ENCODE measurements at regions not wholly inside any gene's neighbourhood (a gene's known extent, or its start where the extent isn't known, plus 50 kb on each side); places are given as distances from the start of the nearest gene placed in this dataset.

DNA sequence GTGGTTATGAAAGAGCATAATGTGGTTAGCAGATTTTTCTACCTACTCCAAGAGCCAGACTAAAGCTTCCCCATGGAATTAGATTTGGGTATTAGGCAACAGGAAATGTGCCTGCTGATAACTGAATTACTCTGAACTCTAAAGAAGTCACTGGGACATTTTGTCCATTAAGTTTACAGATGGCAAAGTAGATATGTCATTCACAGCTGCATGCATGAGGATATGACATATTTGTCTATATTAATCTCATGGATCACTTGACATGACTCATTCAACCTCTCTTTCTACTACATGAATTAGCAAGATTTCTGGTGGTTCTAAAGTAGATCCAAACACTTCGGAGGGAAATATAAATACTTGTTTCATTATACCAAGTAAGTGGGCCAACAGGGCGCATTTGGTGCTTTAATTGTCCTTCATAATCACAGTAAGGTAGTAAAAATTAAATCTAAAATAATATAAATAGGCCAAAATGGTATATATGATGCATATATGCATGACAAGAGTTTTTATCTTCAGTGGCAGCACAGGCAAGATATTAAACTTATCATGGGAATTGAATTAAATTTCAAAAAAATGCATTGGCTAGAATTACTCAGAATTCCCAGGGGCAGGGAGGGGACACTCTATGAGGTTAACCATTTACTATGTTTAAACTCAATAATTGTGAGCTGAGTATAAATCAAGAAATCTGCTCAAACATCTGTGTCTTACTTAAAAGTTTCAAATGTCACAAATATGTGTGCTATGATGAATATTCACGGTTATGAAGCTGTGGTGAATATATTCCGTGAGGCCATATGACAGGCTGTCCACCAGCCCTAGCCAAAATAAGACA lies 365.3 kb upstream of the KCNMB2 start:
- Mint-ChIP-seq H3K36me3 (ENCODE audit: insufficient read depth, unreplicated experiment) (no peaks in the 10 kb centered on the region), H3K4me3 (ENCODE audit: low read depth, unreplicated experiment) (no peak overlapping the region), H3K9me3 (ENCODE audit: low read depth, unreplicated experiment) (peaks cover 4% of the 10 kb centered on the region), H3K27me3 (ENCODE audit: unreplicated experiment) (no peaks in the 10 kb centered on the region), H3K27ac (ENCODE audit: unreplicated experiment) (no peak overlapping the region), H3K4me1 (ENCODE audit: low read depth, unreplicated experiment) (no peaks in the 10 kb centered on the region)
- BruUV-seq (replicated peaks) = no TSS peak
- DNase-seq = no peak
- intact Hi-C loops (cut with micrococcal nuclease; ENCODE audit: unreplicated experiment) = no loop called here
- CTCF ChIA-PET = no interaction called here
- TF ChIP-seq, protein P1, sequence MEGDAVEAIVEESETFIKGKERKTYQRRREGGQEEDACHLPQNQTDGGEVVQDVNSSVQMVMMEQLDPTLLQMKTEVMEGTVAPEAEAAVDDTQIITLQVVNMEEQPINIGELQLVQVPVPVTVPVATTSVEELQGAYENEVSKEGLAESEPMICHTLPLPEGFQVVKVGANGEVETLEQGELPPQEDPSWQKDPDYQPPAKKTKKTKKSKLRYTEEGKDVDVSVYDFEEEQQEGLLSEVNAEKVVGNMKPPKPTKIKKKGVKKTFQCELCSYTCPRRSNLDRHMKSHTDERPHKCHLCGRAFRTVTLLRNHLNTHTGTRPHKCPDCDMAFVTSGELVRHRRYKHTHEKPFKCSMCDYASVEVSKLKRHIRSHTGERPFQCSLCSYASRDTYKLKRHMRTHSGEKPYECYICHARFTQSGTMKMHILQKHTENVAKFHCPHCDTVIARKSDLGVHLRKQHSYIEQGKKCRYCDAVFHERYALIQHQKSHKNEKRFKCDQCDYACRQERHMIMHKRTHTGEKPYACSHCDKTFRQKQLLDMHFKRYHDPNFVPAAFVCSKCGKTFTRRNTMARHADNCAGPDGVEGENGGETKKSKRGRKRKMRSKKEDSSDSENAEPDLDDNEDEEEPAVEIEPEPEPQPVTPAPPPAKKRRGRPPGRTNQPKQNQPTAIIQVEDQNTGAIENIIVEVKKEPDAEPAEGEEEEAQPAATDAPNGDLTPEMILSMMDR (IDR thresholded peaks at IDR 0.05; ENCODE audit: unreplicated experiment) = no peak

DNA sequence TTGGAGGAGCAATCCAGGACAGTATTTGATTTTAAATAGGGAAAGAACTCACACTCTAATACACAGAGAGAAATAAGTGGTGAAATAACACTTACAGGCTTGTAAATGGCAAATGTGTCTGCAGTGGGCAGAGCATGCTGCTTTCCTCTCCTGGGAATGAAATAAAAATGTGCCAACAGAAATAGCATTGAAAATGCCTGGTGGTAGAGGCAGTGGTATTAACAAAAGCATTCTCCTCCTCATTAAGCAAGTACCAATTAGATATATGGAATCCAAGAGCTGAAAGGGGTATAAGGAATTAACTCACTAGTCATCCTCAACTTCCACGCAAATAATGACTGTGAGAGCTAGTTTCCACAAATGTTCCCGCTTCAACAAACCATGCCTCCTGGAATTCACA lies 364.1 kb upstream of the KCNMB2 start:
- H3K4me3 Mint-ChIP-seq (ENCODE audit: low read depth, unreplicated experiment) = no peak overlapping the region
- TF ChIP-seq, protein P1 (IDR thresholded peaks at IDR 0.05; ENCODE audit: unreplicated experiment) = no peak
- no peaks in the 10 kb centered on the region for H3K27me3 Mint-ChIP-seq (ENCODE audit: unreplicated experiment)

DNA sequence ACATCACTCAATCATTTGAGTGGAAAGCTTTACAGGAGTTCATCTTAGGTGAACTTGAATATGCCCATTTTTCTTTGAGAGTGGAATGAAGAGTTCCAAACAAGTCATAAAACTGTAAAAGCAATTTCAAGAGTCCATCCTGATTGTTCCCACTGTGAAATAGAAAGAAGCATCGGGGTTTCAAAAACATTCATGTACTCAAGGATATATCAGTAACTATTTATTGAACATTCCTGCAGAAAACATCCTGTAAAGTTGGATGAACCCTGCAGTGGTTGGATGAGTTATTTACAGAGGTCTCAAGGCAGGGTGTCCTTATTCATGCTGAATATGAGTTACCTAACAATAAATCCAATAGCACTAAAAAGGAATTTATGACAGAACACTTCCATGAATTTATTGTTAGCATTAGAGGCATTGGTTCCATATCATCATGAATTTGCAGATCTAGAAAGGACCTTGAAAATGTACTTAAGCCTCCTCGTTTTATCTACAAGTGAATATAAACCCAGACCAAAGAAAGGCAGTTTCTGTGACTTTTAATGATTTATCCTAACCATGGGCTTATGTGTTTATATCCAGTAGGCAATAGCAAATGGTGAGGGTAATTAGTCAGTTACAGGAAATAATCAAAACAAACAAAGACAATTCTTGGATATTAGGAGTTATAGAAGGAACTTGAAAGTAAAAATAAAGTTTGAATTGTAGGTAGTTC lies 361.9 kb upstream of the KCNMB2 start:
- Mint-ChIP-seq H3K36me3 (ENCODE audit: insufficient read depth, unreplicated experiment) (no peaks in the 10 kb centered on the region), H3K27me3 (ENCODE audit: unreplicated experiment) (no peaks in the 10 kb centered on the region), H3K9me3 (ENCODE audit: low read depth, unreplicated experiment) (no peaks in the 10 kb centered on the region), H3K4me3 (ENCODE audit: low read depth, unreplicated experiment) (no peak overlapping the region), H3K27ac (ENCODE audit: unreplicated experiment) (no peak overlapping the region), H3K4me1 (ENCODE audit: low read depth, unreplicated experiment) (no peaks in the 10 kb centered on the region)
- CTCF ChIA-PET = no interaction called here
- no peak for DNase-seq
- BruUV-seq (replicated peaks) = no TSS peak
- intact Hi-C loops (cut with micrococcal nuclease; ENCODE audit: unreplicated experiment) = no loop called here
- TF ChIP-seq, protein P1 (IDR thresholded peaks at IDR 0.05; ENCODE audit: unreplicated experiment) = no peak

More for the DNA sequence above, 364.1 kb upstream of the KCNMB2 start:
- DNase-seq = no peak
- no peak overlapping the region for H3K27ac Mint-ChIP-seq (ENCODE audit: unreplicated experiment)
- intact Hi-C loops (cut with micrococcal nuclease; ENCODE audit: unreplicated experiment) = no loop called here
- H3K36me3 Mint-ChIP-seq (ENCODE audit: insufficient read depth, unreplicated experiment) = no peaks in the 10 kb centered on the region
- CTCF ChIA-PET = no interaction called here
- H3K4me1 Mint-ChIP-seq (ENCODE audit: low read depth, unreplicated experiment) = no peaks in the 10 kb centered on the region
- peaks cover 4% of the 10 kb centered on the region for H3K9me3 Mint-ChIP-seq (ENCODE audit: low read depth, unreplicated experiment)
- BruUV-seq (replicated peaks) = no TSS peak

DNA sequence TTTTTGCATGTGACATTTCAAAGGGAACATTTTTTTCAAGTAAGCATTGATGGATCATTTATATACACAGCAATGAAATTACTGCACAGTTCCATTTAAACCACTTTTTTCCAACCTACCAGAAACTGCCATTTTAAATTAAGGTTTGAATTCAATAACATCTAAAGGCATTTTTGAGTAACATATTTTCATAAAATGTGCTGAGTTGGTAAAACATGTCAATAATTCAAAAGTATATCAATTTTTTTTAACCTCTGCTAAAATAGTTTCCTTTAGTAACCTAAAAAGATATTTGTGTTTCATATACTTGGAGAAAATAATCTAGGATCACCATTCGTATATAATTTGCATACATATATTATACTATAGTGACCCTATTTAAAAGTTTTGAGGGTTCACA lies 355.1 kb upstream of the KCNMB2 start:
- intact Hi-C loops (cut with micrococcal nuclease; ENCODE audit: unreplicated experiment) = no loop called here
- CTCF ChIA-PET = no interaction called here
- Mint-ChIP-seq H3K27me3 (ENCODE audit: unreplicated experiment) (no peaks in the 10 kb centered on the region), H3K4me1 (ENCODE audit: low read depth, unreplicated experiment) (no peaks in the 10 kb centered on the region), H3K27ac (ENCODE audit: unreplicated experiment) (no peak overlapping the region), H3K36me3 (ENCODE audit: insufficient read depth, unreplicated experiment) (no peaks in the 10 kb centered on the region), H3K9me3 (ENCODE audit: low read depth, unreplicated experiment) (no peaks in the 10 kb centered on the region), H3K4me3 (ENCODE audit: low read depth, unreplicated experiment) (no peak overlapping the region)
- no peak for DNase-seq
- TF ChIP-seq, protein P1 (IDR thresholded peaks at IDR 0.05; ENCODE audit: unreplicated experiment) = no peak
- no TSS peak for BruUV-seq (replicated peaks)

Data from Calu3 (cell line).